H1 (cell line): ENCODE measurements at regions not wholly inside any gene's neighbourhood (a gene's known extent, or its start where the extent isn't known, plus 50 kb on each side); places are given as distances from the start of the nearest gene placed in this dataset.

Experiments
- EZH2 ChIP-seq: fragments of 200-600 bp; sonication (generic); IDR thresholded peaks from 2 replicates; pipeline ENCODE4 v1.7.1; 2012; ENCODE audit warnings: low read depth, mild to moderate bottlenecking, moderate library complexity, low read length, inconsistent platforms; ENCODE audit not compliant: severe bottlenecking
- FOSL1 ChIP-seq: IDR thresholded peaks from 2 replicates; pipeline ENCODE4 v1.6.1; 2011; ENCODE audit warnings: mild to moderate bottlenecking, low read depth, low read length, moderate library complexity; ENCODE audit not compliant: insufficient read depth
- MAFK ChIP-seq: IDR thresholded peaks from 2 replicates; pipeline ENCODE4 v1.6.1; 2012; ENCODE audit warnings: low read depth, mild to moderate bottlenecking, improper control_type of control experiment, low read length
- POLR2AphosphoS5 ChIP-seq: IDR thresholded peaks from 2 replicates; pipeline ENCODE4 v1.6.1; 2011; ENCODE audit warnings: low read depth, low read length
- SP1 ChIP-seq: IDR thresholded peaks from 2 replicates; pipeline ENCODE4 v1.6.1; 2011; ENCODE audit warnings: low read depth, low read length
- TF ChIP-seq, protein P1 (sequence below): IDR thresholded peaks from 2 replicates; pipeline ENCODE4 v1.6.1; 2011; ENCODE audit warnings: low read length, improper control_type of control experiment
- TF ChIP-seq, protein P2 (sequence below), 3 experiments: IDR thresholded peaks; 1 replicate in 2 of 3; 2 replicates in 1 of 3; pipeline versions ENCODE4 v1.5.1 to v1.6.1; 2011; ENCODE audit warnings: low read length in 3 of 3, mild to moderate bottlenecking in 3 of 3, inconsistent platforms in 2 of 3, low read depth in 1 of 3, moderate library complexity in 1 of 3; ENCODE audit not compliant: insufficient read depth in 1 of 3; ENCODE audit errors: control extremely low read depth in 1 of 3

DNA sequence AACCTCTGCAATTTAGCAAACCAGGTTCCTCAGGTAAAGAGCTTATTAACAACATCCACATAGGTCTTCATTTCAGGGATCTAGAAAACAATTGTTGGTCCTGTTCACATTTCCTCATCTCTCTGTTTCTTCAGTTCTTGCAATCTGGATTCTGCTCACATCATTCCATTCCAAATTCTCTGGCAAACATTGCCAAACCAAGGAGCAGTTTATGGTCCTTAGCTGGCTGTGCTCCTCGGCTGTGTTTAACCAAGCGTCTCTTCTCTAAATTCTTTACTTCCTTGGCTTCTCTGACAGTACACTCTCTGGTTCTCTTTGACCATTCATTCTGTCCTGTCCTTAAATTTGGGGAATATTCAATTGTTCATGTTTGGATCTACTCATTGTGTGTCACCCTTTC is 65.8 kb upstream of the RANBP3L start:
- TF ChIP-seq, protein P1, sequence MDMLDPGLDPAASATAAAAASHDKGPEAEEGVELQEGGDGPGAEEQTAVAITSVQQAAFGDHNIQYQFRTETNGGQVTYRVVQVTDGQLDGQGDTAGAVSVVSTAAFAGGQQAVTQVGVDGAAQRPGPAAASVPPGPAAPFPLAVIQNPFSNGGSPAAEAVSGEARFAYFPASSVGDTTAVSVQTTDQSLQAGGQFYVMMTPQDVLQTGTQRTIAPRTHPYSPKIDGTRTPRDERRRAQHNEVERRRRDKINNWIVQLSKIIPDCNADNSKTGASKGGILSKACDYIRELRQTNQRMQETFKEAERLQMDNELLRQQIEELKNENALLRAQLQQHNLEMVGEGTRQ: no peak
- no peak for TF ChIP-seq EZH2
- TF ChIP-seq, protein P2, sequence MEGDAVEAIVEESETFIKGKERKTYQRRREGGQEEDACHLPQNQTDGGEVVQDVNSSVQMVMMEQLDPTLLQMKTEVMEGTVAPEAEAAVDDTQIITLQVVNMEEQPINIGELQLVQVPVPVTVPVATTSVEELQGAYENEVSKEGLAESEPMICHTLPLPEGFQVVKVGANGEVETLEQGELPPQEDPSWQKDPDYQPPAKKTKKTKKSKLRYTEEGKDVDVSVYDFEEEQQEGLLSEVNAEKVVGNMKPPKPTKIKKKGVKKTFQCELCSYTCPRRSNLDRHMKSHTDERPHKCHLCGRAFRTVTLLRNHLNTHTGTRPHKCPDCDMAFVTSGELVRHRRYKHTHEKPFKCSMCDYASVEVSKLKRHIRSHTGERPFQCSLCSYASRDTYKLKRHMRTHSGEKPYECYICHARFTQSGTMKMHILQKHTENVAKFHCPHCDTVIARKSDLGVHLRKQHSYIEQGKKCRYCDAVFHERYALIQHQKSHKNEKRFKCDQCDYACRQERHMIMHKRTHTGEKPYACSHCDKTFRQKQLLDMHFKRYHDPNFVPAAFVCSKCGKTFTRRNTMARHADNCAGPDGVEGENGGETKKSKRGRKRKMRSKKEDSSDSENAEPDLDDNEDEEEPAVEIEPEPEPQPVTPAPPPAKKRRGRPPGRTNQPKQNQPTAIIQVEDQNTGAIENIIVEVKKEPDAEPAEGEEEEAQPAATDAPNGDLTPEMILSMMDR (IDR thresholded peaks at IDR 0.05; ENCODE audit: control extremely low read depth in 1 of 3, insufficient read depth in 1 of 3, low read depth in 1 of 3, low read length in 3 of 3): no peak
- no peak for TF ChIP-seq FOSL1
- TF ChIP-seq MAFK: no peak
- no peak for TF ChIP-seq SP1
- no peak for TF ChIP-seq POLR2AphosphoS5
